ENCODE measurements at regions not wholly inside any gene's neighbourhood (a gene's known extent, or its start where the extent isn't known, plus 50 kb on each side); places are given as distances from the start of the nearest gene placed in this dataset.

- TF ChIP-seq ELK1 (CRISPR knock-in tag; IDR thresholded peaks at IDR 0.05), result no peak
- TF ChIP-seq KDM4B (IDR thresholded peaks at IDR 0.05; ENCODE audit: borderline replicate concordance in 2 of 2, low read depth in 1 of 2), result no peak
- no peak for TF ChIP-seq TOE1 (IDR thresholded peaks at IDR 0.05; ENCODE audit: borderline replicate concordance)
- TF ChIP-seq TOE1 (CRISPR knock-in tag; IDR thresholded peaks at IDR 0.05; ENCODE audit: borderline replicate concordance, low read depth), result no peak
- TF ChIP-seq SIN3A (IDR thresholded peaks at IDR 0.05; ENCODE audit: borderline replicate concordance in 2 of 2, control insufficient read depth in 1 of 2, low read depth in 2 of 2, low read length in 2 of 2), result no peak
- TF ChIP-seq CBX1 (IDR thresholded peaks at IDR 0.05; ENCODE audit: low read depth), result no peak
- TF ChIP-seq SUPT5H (IDR thresholded peaks at IDR 0.05), result no peak
Observed at GRCh38 chr3:150267288-150267687, 140.8 kb upstream of the TSC22D2 start.
